ENCODE measurements at regions not wholly inside any gene's neighbourhood (a gene's known extent, or its start where the extent isn't known, plus 50 kb on each side); places are given as distances from the start of the nearest gene placed in this dataset.

GRCh38 chr20:39581034-39581433, 618.9 kb downstream of the DHX35 start:
- Histone ChIP-seq H3K4me1 (no peaks in the 10 kb centered on the region), H3K27me3 (no peaks in the 10 kb centered on the region), H3K9me3 (no peaks in the 10 kb centered on the region), H3K27ac (no peak overlapping the region), H3K36me3 (no peaks in the 10 kb centered on the region), H3K4me3 (no peak overlapping the region)
- WGBS, 5 donors = 44 to 72% (median 57%) methylated on average over 1 of the region's 1 CpG
- intact Hi-C loops (cut with DNase I; ENCODE audit: low total_unique reads) = no loop called here
- DNase-seq = no peak
- TF ChIP-seq POLR2A (IDR thresholded peaks at IDR 0.05) (no peak), EP300 (IDR thresholded peaks at IDR 0.05) (no peak)

- no peak for DNase-seq
- TF ChIP-seq POLR2AphosphoS5 (IDR thresholded peaks at IDR 0.05) (no peak), CTCF (IDR thresholded peaks at IDR 0.05) (no peak), EP300 (IDR thresholded peaks at IDR 0.05) (no peak), POLR2A (IDR thresholded peaks at IDR 0.05) (no peak)
- 73 to 93% (median 83%) methylated on average over 5 of the region's 5 CpGs for WGBS, 5 donors
- H3K27me3 ChIP-seq = no peaks in the 10 kb centered on the region
- no peak overlapping the region for H3K4me3 ChIP-seq
- H3K36me3 ChIP-seq = no peaks in the 10 kb centered on the region
- no peak overlapping the region for H3K27ac ChIP-seq
- no peaks in the 10 kb centered on the region for H3K4me1 ChIP-seq
- intact Hi-C loops (cut with DNase I; ENCODE audit: low total_unique reads) = no loop called here
- H3K9me3 ChIP-seq = peaks cover 0 to 5% (median 0%) of the 10 kb centered on the region in 4 donors
These were observed 614.6 kb downstream of the DHX35 start for GRCh38 chr20:39576771-39577170.

GRCh38 chr20:39574061-39574460, 611.9 kb downstream of the DHX35 start:
- no peaks in the 10 kb centered on the region for H3K4me1 ChIP-seq
- H3K27ac ChIP-seq = no peak overlapping the region
- H3K4me3 ChIP-seq = no peak overlapping the region
- DNase-seq = peak in 1 of 2 donors; percentile 29
- intact Hi-C loops (cut with DNase I; ENCODE audit: low total_unique reads) = no loop called here
- no peaks in the 10 kb centered on the region for H3K36me3 ChIP-seq
- WGBS, 5 donors = 74 to 92% (median 85%) methylated on average over 2 of the region's 2 CpGs
- peaks cover 0 to 5% (median 0%) of the 10 kb centered on the region in 4 donors for H3K9me3 ChIP-seq
- no peak for TF ChIP-seq POLR2AphosphoS5 (IDR thresholded peaks at IDR 0.05)
- TF ChIP-seq POLR2A (IDR thresholded peaks at IDR 0.05) = no peak
- no peak for TF ChIP-seq CTCF (IDR thresholded peaks at IDR 0.05)
- no peak for TF ChIP-seq EP300 (IDR thresholded peaks at IDR 0.05)
- H3K27me3 ChIP-seq = no peaks in the 10 kb centered on the region

GRCh38 chr20:39571171-39571570, 609.0 kb downstream of the DHX35 start:
- no peaks in the 10 kb centered on the region for H3K36me3 ChIP-seq
- no peak for TF ChIP-seq EP300 (IDR thresholded peaks at IDR 0.05)
- no peak for TF ChIP-seq POLR2A (IDR thresholded peaks at IDR 0.05)
- no peak for TF ChIP-seq POLR2AphosphoS5 (IDR thresholded peaks at IDR 0.05)
- no peak for TF ChIP-seq CTCF (IDR thresholded peaks at IDR 0.05)
- no peak for DNase-seq
- H3K27ac ChIP-seq = no peak overlapping the region
- intact Hi-C loops (cut with DNase I; ENCODE audit: low total_unique reads) = no loop called here
- no peak overlapping the region for H3K4me3 ChIP-seq
- H3K9me3 ChIP-seq = peaks cover 0 to 5% (median 0%) of the 10 kb centered on the region in 4 donors
- no peaks in the 10 kb centered on the region for H3K27me3 ChIP-seq
- 61 to 75% (median 70%) methylated on average over 5 of the region's 5 CpGs for WGBS, 5 donors
- H3K4me1 ChIP-seq = no peaks in the 10 kb centered on the region

GRCh38 chr20:39568109-39568508, 606.0 kb downstream of the DHX35 start:
- H3K27ac ChIP-seq = no peak overlapping the region
- no peaks in the 10 kb centered on the region for H3K9me3 ChIP-seq
- no peaks in the 10 kb centered on the region for H3K4me1 ChIP-seq
- intact Hi-C loops (cut with DNase I; ENCODE audit: low total_unique reads) = no loop called here
- TF ChIP-seq CTCF (IDR thresholded peaks at IDR 0.05) (no peak), POLR2AphosphoS5 (IDR thresholded peaks at IDR 0.05) (no peak), POLR2A (IDR thresholded peaks at IDR 0.05) (no peak), EP300 (IDR thresholded peaks at IDR 0.05) (no peak)
- H3K36me3 ChIP-seq = no peaks in the 10 kb centered on the region
- DNase-seq = no peak
- no peak overlapping the region for H3K4me3 ChIP-seq
- H3K27me3 ChIP-seq = no peaks in the 10 kb centered on the region
- 72 to 83% (median 75%) methylated on average over 1 of the region's 1 CpG for WGBS, 5 donors

Measured in stomach (tissue), 8 donors.